HepG2 (cell line): ENCODE measurements at regions not wholly inside any gene's neighbourhood (a gene's known extent, or its start where the extent isn't known, plus 50 kb on each side); places are given as distances from the start of the nearest gene placed in this dataset.
A peak's percentile ranks its signal among the peaks of the same experiment; 100 is the strongest.

ENCODE experiments used
- ADNP ChIP-seq: sonication (generic); formaldehyde crosslinking; IDR thresholded peaks from 2 replicates; pipeline ENCODE4 v1.4.0; 2020; ENCODE audit warnings: missing genetic modification reagents
- AKAP8 ChIP-seq: sonication (generic); formaldehyde crosslinking; IDR thresholded peaks from 2 replicates; pipeline ENCODE4 v1.5.1; 2020; ENCODE audit warnings: mild to moderate bottlenecking, missing genetic modification reagents
- ATF1 ChIP-seq: IDR thresholded peaks from 2 replicates; pipeline ENCODE4 v1.6.1; 2016; ENCODE audit warnings: mild to moderate bottlenecking, control low read depth
- HIC2 ChIP-seq: sonication (generic); formaldehyde crosslinking; IDR thresholded peaks from 2 replicates; pipeline ENCODE4 v1.9.0; 2022; ENCODE audit warnings: low read depth, missing genetic modification reagents
- MATR3 ChIP-seq: sonication (generic); formaldehyde crosslinking; IDR thresholded peaks from 2 replicates; pipeline ENCODE4 v1.4.0; 2020; ENCODE audit warnings: missing genetic modification reagents
- ZBTB42 ChIP-seq: sonication (generic); formaldehyde crosslinking; IDR thresholded peaks from 2 replicates; pipeline ENCODE4 v1.5.0; 2020; ENCODE audit warnings: mild to moderate bottlenecking, missing genetic modification reagents
- ZMAT3 ChIP-seq: sonication (generic); formaldehyde crosslinking; conservative IDR thresholded peaks from 2 replicates; pipeline ENCODE4 v1.7.0; 2021; ENCODE audit warnings: missing genetic modification reagents
- ZNF432 ChIP-seq: sonication (generic); formaldehyde crosslinking; IDR thresholded peaks from 2 replicates; pipeline ENCODE4 v1.5.0; 2020; ENCODE audit warnings: missing genetic modification reagents, mild to moderate bottlenecking, borderline replicate concordance
- ZNF577 ChIP-seq: sonication (generic); formaldehyde crosslinking; IDR thresholded peaks from 2 replicates; pipeline ENCODE4 v1.4.0; 2020; ENCODE audit warnings: mild to moderate bottlenecking, low read depth, missing genetic modification reagents, borderline replicate concordance
- ZXDC ChIP-seq: sonication (generic); formaldehyde crosslinking; IDR thresholded peaks from 2 replicates; pipeline ENCODE4 v1.5.0; 2020; ENCODE audit warnings: mild to moderate bottlenecking, missing genetic modification reagents
- TF ChIP-seq, protein P1 (sequence below): sonication (generic); formaldehyde crosslinking; IDR thresholded peaks from 2 replicates; pipeline ENCODE4 v1.4.0; 2020; ENCODE audit warnings: missing genetic modification reagents, borderline replicate concordance
- TF ChIP-seq, protein P2 (sequence below): sonication (generic); formaldehyde crosslinking; IDR thresholded peaks from 2 replicates; pipeline ENCODE4 v1.9.0; 2021; ENCODE audit warnings: mild to moderate bottlenecking, missing genetic modification reagents

GRCh38 chr14:31965735-31966598 is 111.1 kb upstream of the ARHGAP5 start (continued):
- TF ChIP-seq ZXDC, result no peak
- TF ChIP-seq ZNF432, result no peak
- TF ChIP-seq AKAP8 (CRISPR knock-in tag), result 0 out of 2 replicates have a peak, but pooled peaks have one; percentile 21
- no peak for TF ChIP-seq ZBTB42 (CRISPR knock-in tag)
- peak; percentile 63; the same call in 1 of the 2 replicates for TF ChIP-seq ZMAT3 (CRISPR knock-in tag)
- TF ChIP-seq, protein P1, sequence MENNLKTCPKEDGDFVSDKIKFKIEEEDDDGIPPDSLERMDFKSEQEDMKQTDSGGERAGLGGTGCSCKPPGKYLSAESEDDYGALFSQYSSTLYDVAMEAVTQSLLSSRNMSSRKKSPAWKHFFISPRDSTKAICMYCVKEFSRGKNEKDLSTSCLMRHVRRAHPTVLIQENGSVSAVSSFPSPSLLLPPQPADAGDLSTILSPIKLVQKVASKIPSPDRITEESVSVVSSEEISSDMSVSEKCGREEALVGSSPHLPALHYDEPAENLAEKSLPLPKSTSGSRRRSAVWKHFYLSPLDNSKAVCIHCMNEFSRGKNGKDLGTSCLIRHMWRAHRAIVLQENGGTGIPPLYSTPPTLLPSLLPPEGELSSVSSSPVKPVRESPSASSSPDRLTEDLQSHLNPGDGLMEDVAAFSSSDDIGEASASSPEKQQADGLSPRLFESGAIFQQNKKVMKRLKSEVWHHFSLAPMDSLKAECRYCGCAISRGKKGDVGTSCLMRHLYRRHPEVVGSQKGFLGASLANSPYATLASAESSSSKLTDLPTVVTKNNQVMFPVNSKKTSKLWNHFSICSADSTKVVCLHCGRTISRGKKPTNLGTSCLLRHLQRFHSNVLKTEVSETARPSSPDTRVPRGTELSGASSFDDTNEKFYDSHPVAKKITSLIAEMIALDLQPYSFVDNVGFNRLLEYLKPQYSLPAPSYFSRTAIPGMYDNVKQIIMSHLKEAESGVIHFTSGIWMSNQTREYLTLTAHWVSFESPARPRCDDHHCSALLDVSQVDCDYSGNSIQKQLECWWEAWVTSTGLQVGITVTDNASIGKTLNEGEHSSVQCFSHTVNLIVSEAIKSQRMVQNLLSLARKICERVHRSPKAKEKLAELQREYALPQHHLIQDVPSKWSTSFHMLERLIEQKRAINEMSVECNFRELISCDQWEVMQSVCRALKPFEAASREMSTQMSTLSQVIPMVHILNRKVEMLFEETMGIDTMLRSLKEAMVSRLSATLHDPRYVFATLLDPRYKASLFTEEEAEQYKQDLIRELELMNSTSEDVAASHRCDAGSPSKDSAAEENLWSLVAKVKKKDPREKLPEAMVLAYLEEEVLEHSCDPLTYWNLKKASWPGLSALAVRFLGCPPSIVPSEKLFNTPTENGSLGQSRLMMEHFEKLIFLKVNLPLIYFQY (CRISPR knock-in tag), result no peak
- 0 out of 2 replicates have a peak, but pooled peaks have one; percentile 33 for TF ChIP-seq ADNP (CRISPR knock-in tag)
- TF ChIP-seq, protein P2, sequence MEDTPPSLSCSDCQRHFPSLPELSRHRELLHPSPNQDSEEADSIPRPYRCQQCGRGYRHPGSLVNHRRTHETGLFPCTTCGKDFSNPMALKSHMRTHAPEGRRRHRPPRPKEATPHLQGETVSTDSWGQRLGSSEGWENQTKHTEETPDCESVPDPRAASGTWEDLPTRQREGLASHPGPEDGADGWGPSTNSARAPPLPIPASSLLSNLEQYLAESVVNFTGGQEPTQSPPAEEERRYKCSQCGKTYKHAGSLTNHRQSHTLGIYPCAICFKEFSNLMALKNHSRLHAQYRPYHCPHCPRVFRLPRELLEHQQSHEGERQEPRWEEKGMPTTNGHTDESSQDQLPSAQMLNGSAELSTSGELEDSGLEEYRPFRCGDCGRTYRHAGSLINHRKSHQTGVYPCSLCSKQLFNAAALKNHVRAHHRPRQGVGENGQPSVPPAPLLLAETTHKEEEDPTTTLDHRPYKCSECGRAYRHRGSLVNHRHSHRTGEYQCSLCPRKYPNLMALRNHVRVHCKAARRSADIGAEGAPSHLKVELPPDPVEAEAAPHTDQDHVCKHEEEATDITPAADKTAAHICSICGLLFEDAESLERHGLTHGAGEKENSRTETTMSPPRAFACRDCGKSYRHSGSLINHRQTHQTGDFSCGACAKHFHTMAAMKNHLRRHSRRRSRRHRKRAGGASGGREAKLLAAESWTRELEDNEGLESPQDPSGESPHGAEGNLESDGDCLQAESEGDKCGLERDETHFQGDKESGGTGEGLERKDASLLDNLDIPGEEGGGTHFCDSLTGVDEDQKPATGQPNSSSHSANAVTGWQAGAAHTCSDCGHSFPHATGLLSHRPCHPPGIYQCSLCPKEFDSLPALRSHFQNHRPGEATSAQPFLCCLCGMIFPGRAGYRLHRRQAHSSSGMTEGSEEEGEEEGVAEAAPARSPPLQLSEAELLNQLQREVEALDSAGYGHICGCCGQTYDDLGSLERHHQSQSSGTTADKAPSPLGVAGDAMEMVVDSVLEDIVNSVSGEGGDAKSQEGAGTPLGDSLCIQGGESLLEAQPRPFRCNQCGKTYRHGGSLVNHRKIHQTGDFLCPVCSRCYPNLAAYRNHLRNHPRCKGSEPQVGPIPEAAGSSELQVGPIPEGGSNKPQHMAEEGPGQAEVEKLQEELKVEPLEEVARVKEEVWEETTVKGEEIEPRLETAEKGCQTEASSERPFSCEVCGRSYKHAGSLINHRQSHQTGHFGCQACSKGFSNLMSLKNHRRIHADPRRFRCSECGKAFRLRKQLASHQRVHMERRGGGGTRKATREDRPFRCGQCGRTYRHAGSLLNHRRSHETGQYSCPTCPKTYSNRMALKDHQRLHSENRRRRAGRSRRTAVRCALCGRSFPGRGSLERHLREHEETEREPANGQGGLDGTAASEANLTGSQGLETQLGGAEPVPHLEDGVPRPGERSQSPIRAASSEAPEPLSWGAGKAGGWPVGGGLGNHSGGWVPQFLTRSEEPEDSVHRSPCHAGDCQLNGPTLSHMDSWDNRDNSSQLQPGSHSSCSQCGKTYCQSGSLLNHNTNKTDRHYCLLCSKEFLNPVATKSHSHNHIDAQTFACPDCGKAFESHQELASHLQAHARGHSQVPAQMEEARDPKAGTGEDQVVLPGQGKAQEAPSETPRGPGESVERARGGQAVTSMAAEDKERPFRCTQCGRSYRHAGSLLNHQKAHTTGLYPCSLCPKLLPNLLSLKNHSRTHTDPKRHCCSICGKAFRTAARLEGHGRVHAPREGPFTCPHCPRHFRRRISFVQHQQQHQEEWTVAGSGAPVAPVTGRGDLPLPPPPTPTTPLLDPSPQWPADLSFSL, result peak; percentile 68; the same call in 1 of the 2 replicates
- no peak for TF ChIP-seq MATR3 (CRISPR knock-in tag)
- peak; percentile 83 for TF ChIP-seq HIC2
- no peak for TF ChIP-seq ATF1 (CRISPR knock-in tag)
- TF ChIP-seq ZNF577 (CRISPR knock-in tag), result no peak
